Liver (tissue), 8 donors: ENCODE measurements at regions not wholly inside any gene's neighbourhood (a gene's known extent, or its start where the extent isn't known, plus 50 kb on each side); places are given as distances from the start of the nearest gene placed in this dataset.

Experiments used
- DNase-seq: peaks from one replicate; pipeline ENCODE4 v3.0.0-alpha.2; 2017; ENCODE audit warnings: low spot score
- H3K27ac ChIP-seq, 2 donors: one replicate each; pipeline ENCODE4 v1.7.0; 2013; ENCODE audit warnings: inconsistent platforms in 2 of 2, low read length in 2 of 2, control low read depth in 1 of 2, low read depth in 1 of 2, mild to moderate bottlenecking in 1 of 2
- H3K27me3 ChIP-seq, 4 donors: one replicate each; pipeline versions ENCODE4 v1.6.1 to v1.7.0; 2013; ENCODE audit warnings: low read length in 3 of 4, inconsistent platforms in 1 of 4, mild to moderate bottlenecking in 1 of 4, moderate library complexity in 1 of 4; ENCODE audit not compliant: control insufficient read depth in 4 of 4, insufficient read depth in 4 of 4
- H3K36me3 ChIP-seq, 4 donors: one replicate each; pipeline versions ENCODE4 v1.6.1 to v1.7.0; 2013; ENCODE audit warnings: low read length in 3 of 4, mild to moderate bottlenecking in 3 of 4, low read depth in 1 of 4, moderate library complexity in 1 of 4; ENCODE audit not compliant: control insufficient read depth in 4 of 4, insufficient read depth in 3 of 4
- H3K4me1 ChIP-seq, 4 donors: one replicate each; pipeline versions ENCODE4 v1.6.1 to v1.7.0; 2013; ENCODE audit warnings: low read length in 3 of 4, mild to moderate bottlenecking in 3 of 4, moderate library complexity in 1 of 4; ENCODE audit not compliant: control insufficient read depth in 4 of 4, insufficient read depth in 4 of 4
- H3K4me3 ChIP-seq, 3 donors: one replicate each; pipeline versions ENCODE4 v1.6.1 to v1.7.0; 2013; ENCODE audit warnings: low read length in 3 of 3, control low read depth in 1 of 3, low read depth in 1 of 3, mild to moderate bottlenecking in 1 of 3
- H3K9ac ChIP-seq, 2 donors: one replicate each; pipeline ENCODE4 v1.7.0; 2013; ENCODE audit warnings: low read length in 2 of 2, mild to moderate bottlenecking in 2 of 2, moderate library complexity in 2 of 2, control low read depth in 1 of 2, low read depth in 1 of 2
- H3K9me3 ChIP-seq, 4 donors: one replicate each; pipeline versions ENCODE4 v1.6.1 to v1.7.0; 2013; ENCODE audit warnings: low read length in 3 of 4; ENCODE audit not compliant: control insufficient read depth in 4 of 4
- EGR1 ChIP-seq, 2 donors: IDR thresholded peaks; 2 replicates each; pipeline ENCODE4 v1.6.1; 2016 to 2018; ENCODE audit warnings: antibody characterized with exemption in 2 of 2, low read depth in 2 of 2
- FOXA1 ChIP-seq: IDR thresholded peaks from 2 replicates; pipeline ENCODE4 v1.6.1; 2016; ENCODE audit warnings: antibody characterized with exemption
- FOXA2 ChIP-seq: IDR thresholded peaks from 2 replicates; pipeline ENCODE4 v1.6.1; 2016; ENCODE audit warnings: antibody characterized with exemption
- GABPA ChIP-seq, 2 donors: IDR thresholded peaks in 1 of 2; conservative IDR thresholded peaks in 1 of 2; 2 replicates each; pipeline ENCODE4 v1.6.1; 2016; ENCODE audit warnings: antibody characterized with exemption in 2 of 2, mild to moderate bottlenecking in 1 of 2, moderate library complexity in 1 of 2
- HNF4A ChIP-seq, 2 donors: conservative IDR thresholded peaks; 2 replicates each; pipeline ENCODE4 v1.6.1; 2016; ENCODE audit warnings: antibody characterized with exemption in 2 of 2, mild to moderate bottlenecking in 2 of 2
- HNF4G ChIP-seq: IDR thresholded peaks from 2 replicates; pipeline ENCODE4 v1.6.1; 2016; ENCODE audit warnings: antibody characterized with exemption
- JUND ChIP-seq, 2 donors: IDR thresholded peaks; 2 replicates each; pipeline ENCODE4 v1.6.1; 2016; ENCODE audit warnings: antibody characterized with exemption in 2 of 2
- NR2F2 ChIP-seq: IDR thresholded peaks from 2 replicates; pipeline ENCODE4 v1.6.1; 2016; ENCODE audit warnings: antibody characterized with exemption
- RAD21 ChIP-seq, 2 donors: IDR thresholded peaks; 2 replicates each; pipeline ENCODE4 v1.6.1; 2016; ENCODE audit warnings: antibody characterized with exemption in 2 of 2, mild to moderate bottlenecking in 2 of 2
- RXRA ChIP-seq, 2 donors: IDR thresholded peaks; 2 replicates each; pipeline ENCODE4 v1.6.1; 2017 to 2018; ENCODE audit warnings: antibody characterized with exemption in 2 of 2, mild to moderate bottlenecking in 1 of 2
- SP1 ChIP-seq: IDR thresholded peaks from 2 replicates; pipeline ENCODE4 v1.6.1; 2018; ENCODE audit warnings: antibody characterized with exemption, mild to moderate bottlenecking
- TAF1 ChIP-seq: conservative IDR thresholded peaks from 2 replicates; pipeline ENCODE4 v1.6.1; 2016; ENCODE audit warnings: antibody characterized with exemption, mild to moderate bottlenecking
- YY1 ChIP-seq: IDR thresholded peaks from 2 replicates; pipeline ENCODE4 v1.6.1; 2016; ENCODE audit warnings: antibody characterized with exemption, mild to moderate bottlenecking
- WGBS: extraction: QIAGEN DNeasy Blood & Tissue Kit; methylation state at CpG from one replicate; pipeline ENCODE4 v1.1.7; 2013; 5-methylcytosine and 5-hydroxymethylcytosine counted together
- TF ChIP-seq, protein P1 (sequence below): IDR thresholded peaks from 2 replicates; pipeline ENCODE4 v1.6.1; 2016; ENCODE audit warnings: antibody characterized with exemption
- TF ChIP-seq, protein P2 (sequence below): fragments of 150-350 bp; IDR thresholded peaks from 2 replicates; pipeline ENCODE4 v1.5.1; 2017; ENCODE audit warnings: improper control_type of control experiment, low read depth, low read length; ENCODE audit not compliant: missing input control
- TF ChIP-seq, protein P3 (sequence below): IDR thresholded peaks from 2 replicates; pipeline ENCODE4 v1.6.1; 2016; ENCODE audit warnings: antibody characterized with exemption
- TF ChIP-seq, protein P4 (sequence below): IDR thresholded peaks from 2 replicates; pipeline ENCODE4 v1.6.1; 2016; ENCODE audit warnings: antibody characterized with exemption, mild to moderate bottlenecking
- TF ChIP-seq, protein P5 (sequence below): IDR thresholded peaks from 2 replicates; pipeline ENCODE4 v1.6.1; 2016; ENCODE audit warnings: antibody characterized with exemption
- donor health status: healthy.
- donor health status: healthy.
- donor health status: healthy.
- donor health status: healthy.
- donor health status: healthy.

DNA sequence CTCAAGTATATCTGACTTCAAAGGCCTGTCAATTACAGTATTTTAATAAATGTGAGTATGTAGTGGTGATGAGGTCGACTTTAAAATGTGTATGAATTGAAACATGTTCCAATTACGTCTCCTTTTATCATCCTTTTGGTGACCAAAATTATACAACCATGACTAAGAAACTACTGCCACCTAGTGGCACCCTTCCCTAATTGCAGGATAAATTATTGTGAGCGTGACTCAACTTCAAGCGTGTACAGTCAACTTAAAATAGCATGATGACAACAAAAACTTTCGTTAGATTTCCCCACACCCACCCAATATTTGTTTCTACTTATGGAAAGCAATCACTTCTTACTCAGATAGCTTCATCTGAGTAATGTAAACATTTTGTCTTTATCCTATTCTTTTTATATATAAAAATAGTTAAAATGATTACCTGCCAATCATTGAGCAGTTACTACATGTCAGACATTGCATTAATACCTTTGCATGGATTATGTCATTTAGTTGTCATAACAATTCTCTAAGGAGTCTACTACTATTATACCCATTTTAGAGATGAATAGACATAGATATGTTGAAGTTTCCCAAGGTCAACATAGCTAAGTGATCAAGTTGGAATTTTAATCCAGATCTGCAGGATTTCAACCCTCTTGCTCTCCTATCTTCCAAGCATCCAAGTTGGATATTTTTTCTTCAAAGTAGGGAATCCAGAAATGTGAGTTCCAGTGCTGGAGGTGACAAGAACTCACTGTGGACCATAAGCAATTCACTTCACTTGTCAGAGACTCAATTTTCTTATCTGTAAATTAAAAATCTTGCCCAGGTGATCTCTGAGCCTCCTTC is 106.0 kb downstream of the MEX3B start:
- no peak overlapping the region for H3K9ac ChIP-seq
- peaks cover 0 to 2% (median 0%) of the 10 kb centered on the region in 4 donors for H3K9me3 ChIP-seq
- TF ChIP-seq, protein P1, sequence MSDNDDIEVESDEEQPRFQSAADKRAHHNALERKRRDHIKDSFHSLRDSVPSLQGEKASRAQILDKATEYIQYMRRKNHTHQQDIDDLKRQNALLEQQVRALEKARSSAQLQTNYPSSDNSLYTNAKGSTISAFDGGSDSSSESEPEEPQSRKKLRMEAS = no peak
- TF ChIP-seq, protein P2, sequence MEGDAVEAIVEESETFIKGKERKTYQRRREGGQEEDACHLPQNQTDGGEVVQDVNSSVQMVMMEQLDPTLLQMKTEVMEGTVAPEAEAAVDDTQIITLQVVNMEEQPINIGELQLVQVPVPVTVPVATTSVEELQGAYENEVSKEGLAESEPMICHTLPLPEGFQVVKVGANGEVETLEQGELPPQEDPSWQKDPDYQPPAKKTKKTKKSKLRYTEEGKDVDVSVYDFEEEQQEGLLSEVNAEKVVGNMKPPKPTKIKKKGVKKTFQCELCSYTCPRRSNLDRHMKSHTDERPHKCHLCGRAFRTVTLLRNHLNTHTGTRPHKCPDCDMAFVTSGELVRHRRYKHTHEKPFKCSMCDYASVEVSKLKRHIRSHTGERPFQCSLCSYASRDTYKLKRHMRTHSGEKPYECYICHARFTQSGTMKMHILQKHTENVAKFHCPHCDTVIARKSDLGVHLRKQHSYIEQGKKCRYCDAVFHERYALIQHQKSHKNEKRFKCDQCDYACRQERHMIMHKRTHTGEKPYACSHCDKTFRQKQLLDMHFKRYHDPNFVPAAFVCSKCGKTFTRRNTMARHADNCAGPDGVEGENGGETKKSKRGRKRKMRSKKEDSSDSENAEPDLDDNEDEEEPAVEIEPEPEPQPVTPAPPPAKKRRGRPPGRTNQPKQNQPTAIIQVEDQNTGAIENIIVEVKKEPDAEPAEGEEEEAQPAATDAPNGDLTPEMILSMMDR = peak; percentile 77
- peak; percentile 82 to 86 for TF ChIP-seq RAD21 (IDR thresholded peaks at IDR 0.05)
- H3K36me3 ChIP-seq = no peaks in the 10 kb centered on the region
- DNase-seq = no peak
- no peak overlapping the region for H3K27ac ChIP-seq
- WGBS = 20% methylated on average over 5 of the region's 5 CpGs
- no peak overlapping the region for H3K4me3 ChIP-seq
- no peaks in the 10 kb centered on the region for H3K4me1 ChIP-seq
- no peaks in the 10 kb centered on the region for H3K27me3 ChIP-seq

DNA sequence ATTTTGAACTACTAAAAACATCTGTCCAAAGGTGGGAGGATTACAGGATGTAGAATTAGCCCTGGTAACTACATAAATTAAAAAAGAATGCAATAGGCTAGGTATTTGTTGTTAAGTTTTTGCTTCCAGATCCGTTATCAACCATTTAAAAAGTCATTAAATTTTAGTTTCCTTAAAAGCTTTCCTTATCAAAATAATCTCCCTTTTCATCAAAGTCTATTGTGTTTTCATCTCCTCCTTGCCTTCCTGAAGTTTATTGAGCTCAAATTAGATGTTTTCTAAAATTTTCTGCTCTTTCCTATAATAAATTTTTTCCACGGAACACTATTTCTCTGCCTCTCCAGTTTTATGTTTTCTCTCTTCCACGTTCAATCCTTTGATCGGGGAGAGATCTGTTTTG is 108.6 kb downstream of the MEX3B start:
- H3K4me1 ChIP-seq = no peaks in the 10 kb centered on the region
- H3K9ac ChIP-seq = no peak overlapping the region
- H3K4me3 ChIP-seq = no peak overlapping the region
- H3K36me3 ChIP-seq = no peaks in the 10 kb centered on the region
- H3K9me3 ChIP-seq = peaks cover 0 to 2% (median 0%) of the 10 kb centered on the region in 4 donors
- H3K27me3 ChIP-seq = no peaks in the 10 kb centered on the region
- WGBS = 79% methylated on average over 4 of the region's 4 CpGs
- H3K27ac ChIP-seq = no peak overlapping the region
- DNase-seq = no peak
- TF ChIP-seq GABPA (IDR thresholded peaks at IDR 0.05 in 1 of 2, conservative IDR thresholded peaks at IDR 0.05 in 1 of 2) (no peak), RXRA (IDR thresholded peaks at IDR 0.05) (no peak), FOXA1 (no peak), YY1 (no peak), FOXA2 (no peak), HNF4A (conservative IDR thresholded peaks at IDR 0.05) (no peak), RAD21 (IDR thresholded peaks at IDR 0.05) (no peak), HNF4G (no peak), TAF1 (no peak), NR2F2 (no peak), SP1 (no peak), EGR1 (IDR thresholded peaks at IDR 0.05; ENCODE audit: low read depth in 2 of 2) (no peak), JUND (IDR thresholded peaks at IDR 0.05) (no peak)
- TF ChIP-seq, protein P3, sequence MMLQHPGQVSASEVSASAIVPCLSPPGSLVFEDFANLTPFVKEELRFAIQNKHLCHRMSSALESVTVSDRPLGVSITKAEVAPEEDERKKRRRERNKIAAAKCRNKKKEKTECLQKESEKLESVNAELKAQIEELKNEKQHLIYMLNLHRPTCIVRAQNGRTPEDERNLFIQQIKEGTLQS = no peak
- TF ChIP-seq, protein P1 = no peak
- TF ChIP-seq, protein P4, sequence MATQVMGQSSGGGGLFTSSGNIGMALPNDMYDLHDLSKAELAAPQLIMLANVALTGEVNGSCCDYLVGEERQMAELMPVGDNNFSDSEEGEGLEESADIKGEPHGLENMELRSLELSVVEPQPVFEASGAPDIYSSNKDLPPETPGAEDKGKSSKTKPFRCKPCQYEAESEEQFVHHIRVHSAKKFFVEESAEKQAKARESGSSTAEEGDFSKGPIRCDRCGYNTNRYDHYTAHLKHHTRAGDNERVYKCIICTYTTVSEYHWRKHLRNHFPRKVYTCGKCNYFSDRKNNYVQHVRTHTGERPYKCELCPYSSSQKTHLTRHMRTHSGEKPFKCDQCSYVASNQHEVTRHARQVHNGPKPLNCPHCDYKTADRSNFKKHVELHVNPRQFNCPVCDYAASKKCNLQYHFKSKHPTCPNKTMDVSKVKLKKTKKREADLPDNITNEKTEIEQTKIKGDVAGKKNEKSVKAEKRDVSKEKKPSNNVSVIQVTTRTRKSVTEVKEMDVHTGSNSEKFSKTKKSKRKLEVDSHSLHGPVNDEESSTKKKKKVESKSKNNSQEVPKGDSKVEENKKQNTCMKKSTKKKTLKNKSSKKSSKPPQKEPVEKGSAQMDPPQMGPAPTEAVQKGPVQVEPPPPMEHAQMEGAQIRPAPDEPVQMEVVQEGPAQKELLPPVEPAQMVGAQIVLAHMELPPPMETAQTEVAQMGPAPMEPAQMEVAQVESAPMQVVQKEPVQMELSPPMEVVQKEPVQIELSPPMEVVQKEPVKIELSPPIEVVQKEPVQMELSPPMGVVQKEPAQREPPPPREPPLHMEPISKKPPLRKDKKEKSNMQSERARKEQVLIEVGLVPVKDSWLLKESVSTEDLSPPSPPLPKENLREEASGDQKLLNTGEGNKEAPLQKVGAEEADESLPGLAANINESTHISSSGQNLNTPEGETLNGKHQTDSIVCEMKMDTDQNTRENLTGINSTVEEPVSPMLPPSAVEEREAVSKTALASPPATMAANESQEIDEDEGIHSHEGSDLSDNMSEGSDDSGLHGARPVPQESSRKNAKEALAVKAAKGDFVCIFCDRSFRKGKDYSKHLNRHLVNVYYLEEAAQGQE = no peak
- TF ChIP-seq, protein P5, sequence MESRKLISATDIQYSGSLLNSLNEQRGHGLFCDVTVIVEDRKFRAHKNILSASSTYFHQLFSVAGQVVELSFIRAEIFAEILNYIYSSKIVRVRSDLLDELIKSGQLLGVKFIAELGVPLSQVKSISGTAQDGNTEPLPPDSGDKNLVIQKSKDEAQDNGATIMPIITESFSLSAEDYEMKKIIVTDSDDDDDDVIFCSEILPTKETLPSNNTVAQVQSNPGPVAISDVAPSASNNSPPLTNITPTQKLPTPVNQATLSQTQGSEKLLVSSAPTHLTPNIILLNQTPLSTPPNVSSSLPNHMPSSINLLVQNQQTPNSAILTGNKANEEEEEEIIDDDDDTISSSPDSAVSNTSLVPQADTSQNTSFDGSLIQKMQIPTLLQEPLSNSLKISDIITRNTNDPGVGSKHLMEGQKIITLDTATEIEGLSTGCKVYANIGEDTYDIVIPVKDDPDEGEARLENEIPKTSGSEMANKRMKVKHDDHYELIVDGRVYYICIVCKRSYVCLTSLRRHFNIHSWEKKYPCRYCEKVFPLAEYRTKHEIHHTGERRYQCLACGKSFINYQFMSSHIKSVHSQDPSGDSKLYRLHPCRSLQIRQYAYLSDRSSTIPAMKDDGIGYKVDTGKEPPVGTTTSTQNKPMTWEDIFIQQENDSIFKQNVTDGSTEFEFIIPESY = no peak
- TF ChIP-seq, protein P2 = no peak
